Activated CD8-positive, alpha-beta memory T cell treated with anti-CD3 and anti-CD28 coated beads for 48 hours (primary cell): ENCODE measurements at regions not wholly inside any gene's neighbourhood (a gene's known extent, or its start where the extent isn't known, plus 50 kb on each side); places are given as distances from the start of the nearest gene placed in this dataset.

Source experiments
- DNase-seq, 3 experiments: peaks; one replicate each; pipeline ENCODE4 v3.0.0-alpha.2; 2020; ENCODE audit warnings: low read depth in 2 of 3, low spot score in 2 of 3

GRCh38 chr14:101103321-101103901, 199.9 kb upstream of the RTL1 start:
- no peak for DNase-seq

- DNase-seq, result no peak
Observed at GRCh38 chr14:101104485-101104884, 201.0 kb upstream of the RTL1 start.

DNA sequence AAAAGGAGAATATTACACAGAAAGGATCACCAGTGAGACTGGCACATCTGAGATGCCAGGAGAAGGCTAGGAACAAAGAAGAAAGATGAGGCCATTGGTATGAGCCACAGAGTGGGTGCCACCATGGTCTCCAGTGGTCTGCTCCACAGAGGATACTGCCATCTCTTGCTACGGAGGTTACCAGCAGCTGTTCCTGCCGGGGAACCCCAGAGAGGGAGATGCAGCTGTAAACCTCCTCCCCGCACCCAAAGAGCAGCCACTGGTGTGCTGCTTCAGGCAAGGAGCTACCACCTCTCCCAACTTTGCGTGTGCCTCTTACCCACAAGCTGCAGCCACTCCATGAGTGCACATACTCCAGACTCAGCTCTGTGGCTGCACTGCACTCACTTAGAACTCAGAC, 201.5 kb upstream of the RTL1 start:
- DNase-seq, result no peak

GRCh38 chr14:101108579-101109346, 205.2 kb upstream of the RTL1 start:
- no peak for DNase-seq

DNA sequence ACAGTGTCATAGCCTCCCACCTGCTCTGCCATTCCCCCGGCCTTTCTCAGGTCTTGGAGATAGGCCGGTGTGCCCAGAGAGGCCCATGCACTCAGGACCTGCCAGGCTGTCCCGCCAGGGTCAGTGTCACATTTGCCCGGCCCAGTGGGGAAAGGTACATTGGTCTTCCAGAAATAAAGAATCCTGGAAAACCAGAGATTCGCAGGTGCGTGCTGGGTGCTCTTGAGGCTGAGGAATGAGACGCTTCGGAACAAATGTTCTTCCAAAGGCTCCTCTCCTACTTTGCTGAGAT, 205.8 kb upstream of the RTL1 start:
- no peak for DNase-seq

- no peak for DNase-seq
Observed at GRCh38 chr14:101109981-101110728, 206.6 kb upstream of the RTL1 start.

- no peak for DNase-seq
Observed at GRCh38 chr14:101110729-101111619, 207.5 kb upstream of the RTL1 start.

DNA sequence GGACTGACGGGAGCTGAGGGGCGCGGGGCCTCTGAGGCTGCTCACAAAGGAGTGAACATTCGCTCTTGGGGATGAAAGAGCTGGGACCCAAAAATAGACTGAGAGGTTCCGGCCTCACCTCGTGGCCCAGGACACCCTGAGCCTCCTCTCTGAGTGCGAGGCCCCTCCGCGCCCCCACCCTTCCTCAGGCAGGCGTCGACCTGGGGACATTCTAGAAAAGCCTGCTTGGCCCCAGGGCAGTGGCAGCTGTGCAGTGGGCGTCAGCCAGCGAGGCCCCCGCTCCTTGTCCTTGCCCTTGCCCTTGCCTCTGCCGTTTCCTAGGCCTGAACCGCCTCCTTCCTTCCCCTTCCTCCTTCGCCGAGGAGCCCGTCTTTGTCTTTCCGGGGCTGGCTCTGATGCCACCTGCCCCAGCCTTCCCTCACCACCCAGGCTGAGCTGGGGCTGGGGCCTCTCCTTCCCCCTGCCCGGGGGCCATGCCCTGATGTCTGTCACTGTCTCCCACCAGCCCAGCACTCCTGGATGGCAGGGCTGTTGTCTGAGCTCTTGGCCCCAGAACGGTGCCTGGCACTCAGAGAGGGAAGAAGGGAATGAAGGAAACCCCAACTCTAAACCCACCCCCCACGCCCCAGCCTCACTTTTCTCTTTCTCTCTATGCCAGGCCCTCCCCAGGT, 208.2 kb upstream of the RTL1 start:
- no peak for DNase-seq

GRCh38 chr14:101112351-101113107, 209.0 kb upstream of the RTL1 start:
- no peak for DNase-seq

DNA sequence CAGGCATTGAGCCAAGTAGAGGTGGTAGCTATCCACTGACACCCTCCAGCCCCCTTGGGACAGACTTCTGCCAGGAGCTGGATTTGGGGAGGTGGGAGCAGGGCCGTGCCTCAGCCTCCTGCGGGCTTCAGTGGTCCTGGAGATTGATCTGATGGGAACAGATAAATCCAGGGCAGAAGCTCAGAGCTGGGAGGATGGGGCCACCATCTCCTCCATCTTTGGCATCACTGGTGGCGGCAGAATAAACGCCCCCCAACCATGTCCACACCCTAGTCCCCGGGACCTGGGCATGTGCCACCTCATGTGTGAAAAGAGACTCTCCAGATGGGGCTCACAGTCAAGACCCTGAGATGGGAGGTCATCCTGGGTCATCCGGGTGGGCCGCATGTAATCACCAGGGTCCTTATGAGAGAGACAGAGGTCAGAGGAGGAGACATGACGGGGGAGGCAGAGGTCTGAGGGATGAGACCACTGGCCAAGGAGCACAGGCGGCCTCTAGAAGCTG, 209.6 kb upstream of the RTL1 start:
- DNase-seq, result no peak

DNA sequence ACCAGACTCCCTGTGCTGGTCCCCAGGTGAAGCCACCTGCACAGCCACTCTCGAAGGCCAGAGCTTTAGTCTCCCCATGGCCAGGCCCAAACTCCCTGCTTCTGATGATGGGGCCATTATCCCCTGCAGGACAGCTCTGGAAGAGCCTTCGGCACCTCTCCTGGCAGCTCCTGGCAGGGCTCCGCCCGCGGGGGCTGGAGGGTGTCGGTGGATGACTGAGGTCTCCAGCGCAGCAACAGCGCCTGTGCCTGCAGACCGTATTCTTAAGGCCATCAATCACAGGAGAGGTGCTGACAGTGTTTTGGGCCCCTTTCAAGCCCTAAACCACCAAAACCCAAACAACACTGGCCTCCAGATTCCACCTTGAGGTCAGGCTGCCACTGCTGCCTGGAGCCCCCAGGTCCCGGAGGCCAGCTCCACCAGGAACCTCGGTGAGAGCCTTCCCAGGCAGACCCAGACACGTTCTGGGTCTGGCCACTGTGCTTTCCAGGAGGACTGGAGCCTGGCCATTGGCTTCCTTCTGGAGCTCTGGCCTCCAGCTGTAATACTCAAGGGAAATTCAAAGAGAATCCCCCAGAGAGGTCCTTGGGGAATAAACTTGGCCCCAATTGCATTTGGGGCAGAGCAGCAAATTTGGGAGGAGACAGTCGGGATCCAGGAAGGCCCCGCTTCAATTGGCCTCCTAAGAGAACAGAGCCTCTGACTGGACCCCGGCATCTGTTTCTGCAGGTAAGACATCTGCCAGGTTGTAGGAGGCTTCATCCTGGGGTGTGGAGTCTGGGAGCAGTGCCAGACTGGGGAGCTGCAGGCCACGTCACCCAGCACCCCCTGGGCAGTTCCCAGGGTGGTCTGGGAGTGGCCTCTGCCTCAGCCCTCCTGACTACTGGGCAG, 210.6 kb upstream of the RTL1 start:
- no peak for DNase-seq

- DNase-seq, result no peak
Observed at GRCh38 chr14:101114726-101115515, 211.4 kb upstream of the RTL1 start.

- DNase-seq, result no peak
Observed at GRCh38 chr14:101115652-101116051, 212.1 kb upstream of the RTL1 start.

- DNase-seq, result no peak
Observed at GRCh38 chr14:101116065-101116464, 212.5 kb upstream of the RTL1 start.

- DNase-seq, result no peak
Observed at GRCh38 chr14:101116486-101117130, 213.1 kb upstream of the RTL1 start.

GRCh38 chr14:101117543-101117942, 214.0 kb upstream of the RTL1 start:
- no peak for DNase-seq

GRCh38 chr14:101118233-101118632, 214.7 kb upstream of the RTL1 start:
- no peak for DNase-seq
